ENCODE measurements at regions not wholly inside any gene's neighbourhood (a gene's known extent, or its start where the extent isn't known, plus 50 kb on each side); places are given as distances from the start of the nearest gene placed in this dataset.

GRCh38 chr10:2772135-2772534, 295.2 kb upstream of the PFKP start:
- no peak for TF ChIP-seq CTCF (IDR thresholded peaks at IDR 0.05)
- TF ChIP-seq POLR2AphosphoS5 (IDR thresholded peaks at IDR 0.05), result no peak
- TF ChIP-seq POLR2A (IDR thresholded peaks at IDR 0.05), result no peak
